Stimulated activated CD4-positive, alpha-beta T cell treated with anti-CD3 and anti-CD28 coated beads, Interleukin-15, amount 100 ng/mL, for 48 hours (primary cell): ENCODE measurements at regions not wholly inside any gene's neighbourhood (a gene's known extent, or its start where the extent isn't known, plus 50 kb on each side); places are given as distances from the start of the nearest gene placed in this dataset.
"Not testable (repeated sequence)": the region's sequence is repeated elsewhere in the genome, so short reads cannot be mapped to it uniquely, and the experiment has no call there.

Experiments
- DNase-seq, 2 donors: peaks; one replicate each; pipeline ENCODE4 v3.0.0-alpha.2; 2020; ENCODE audit warnings: low read depth in 2 of 2

DNA sequence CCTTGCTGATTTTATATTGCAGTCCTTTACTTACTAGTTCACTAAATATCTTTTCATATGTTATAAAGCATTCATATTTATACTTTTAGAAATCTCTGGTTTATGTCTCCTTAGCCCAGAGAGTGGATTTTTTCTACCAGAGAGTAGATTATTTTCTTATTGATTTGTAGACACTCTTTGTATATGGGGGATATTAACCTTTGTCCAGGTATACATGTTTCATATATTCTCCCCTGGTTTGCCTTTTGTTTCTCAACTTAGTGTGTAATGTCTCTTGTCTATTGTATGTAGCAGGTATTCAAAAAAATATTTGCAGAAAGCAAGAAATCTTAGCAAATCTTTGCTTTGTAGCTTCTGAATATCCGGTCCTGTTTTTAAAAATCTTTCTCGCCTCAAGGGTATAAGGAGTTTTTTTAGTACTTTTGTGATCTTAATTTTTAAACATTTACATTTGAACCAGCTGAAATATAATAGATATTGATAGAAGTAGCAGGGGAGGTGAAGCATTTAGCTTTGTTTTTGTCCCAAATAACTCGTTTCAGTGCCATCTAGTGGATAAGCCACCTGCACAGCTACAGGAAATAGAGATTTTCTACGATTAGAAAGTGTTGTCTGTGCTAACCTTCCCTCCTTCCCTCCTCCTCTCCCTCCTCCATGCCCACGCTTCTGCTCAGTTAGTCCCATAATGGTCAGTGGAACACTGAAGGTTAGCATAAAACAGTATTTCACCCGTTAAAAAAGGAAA is 97.0 kb downstream of the PHETA1 start:
- DNase-seq: no peak

DNA sequence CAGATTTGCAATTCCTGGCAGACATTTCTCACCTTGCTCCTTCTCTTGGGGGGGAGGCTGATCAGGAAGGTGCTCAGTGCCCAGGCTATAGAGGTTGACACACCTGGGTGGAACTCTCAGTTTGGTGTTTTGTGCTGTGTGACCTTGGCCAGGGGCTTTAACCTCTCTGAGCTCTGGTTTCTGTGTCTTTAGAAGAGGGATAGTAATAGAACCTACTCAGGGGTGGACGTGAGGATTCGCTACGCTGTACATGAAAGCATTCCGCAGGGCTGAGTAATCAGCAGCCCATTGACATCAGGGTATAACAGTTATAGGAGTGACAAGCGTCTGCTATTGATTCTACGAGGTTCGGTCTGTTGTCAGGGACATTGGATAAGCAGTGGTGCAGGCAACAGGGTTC is 98.1 kb downstream of the PHETA1 start:
- no peak for DNase-seq

DNA sequence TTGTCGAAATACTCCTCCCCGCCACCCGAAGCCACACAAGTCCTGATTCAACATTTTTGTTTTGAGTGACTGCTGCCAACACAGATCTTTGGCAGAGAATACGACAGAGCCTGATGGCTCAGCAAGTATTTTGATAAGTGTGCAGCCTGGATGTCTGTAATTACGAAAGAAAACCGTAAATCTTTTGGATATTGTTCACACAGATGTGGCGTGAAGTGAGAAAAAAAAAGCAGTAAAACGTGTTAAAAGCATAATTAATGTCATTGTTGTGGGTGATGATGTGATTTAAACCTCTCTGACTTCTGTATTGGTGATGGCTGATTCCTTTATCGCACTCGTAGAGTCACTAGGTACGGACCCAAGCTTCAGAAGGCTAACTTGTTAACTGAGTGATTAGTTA is 98.7 kb downstream of the PHETA1 start:
- DNase-seq: no peak

DNA sequence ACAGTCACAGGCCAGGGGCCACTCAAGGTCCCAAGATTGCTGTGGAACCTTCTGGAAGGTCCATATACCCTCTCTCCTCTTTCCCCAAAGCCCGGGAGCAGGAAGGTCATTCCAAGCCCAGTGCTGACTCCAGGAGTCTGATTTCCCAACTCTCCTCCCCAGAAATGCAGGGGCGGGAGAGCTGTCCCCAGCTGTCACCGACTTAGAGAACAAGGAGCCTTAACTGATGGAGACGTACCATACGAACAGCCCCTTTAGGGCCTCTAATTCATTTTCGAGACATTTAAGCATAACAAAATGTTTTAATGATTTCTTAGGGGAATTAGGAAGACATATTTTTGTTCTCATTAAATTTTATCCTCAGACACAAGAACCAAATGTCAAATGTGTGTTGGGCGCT is 99.2 kb downstream of the PHETA1 start:
- DNase-seq: no peak

DNA sequence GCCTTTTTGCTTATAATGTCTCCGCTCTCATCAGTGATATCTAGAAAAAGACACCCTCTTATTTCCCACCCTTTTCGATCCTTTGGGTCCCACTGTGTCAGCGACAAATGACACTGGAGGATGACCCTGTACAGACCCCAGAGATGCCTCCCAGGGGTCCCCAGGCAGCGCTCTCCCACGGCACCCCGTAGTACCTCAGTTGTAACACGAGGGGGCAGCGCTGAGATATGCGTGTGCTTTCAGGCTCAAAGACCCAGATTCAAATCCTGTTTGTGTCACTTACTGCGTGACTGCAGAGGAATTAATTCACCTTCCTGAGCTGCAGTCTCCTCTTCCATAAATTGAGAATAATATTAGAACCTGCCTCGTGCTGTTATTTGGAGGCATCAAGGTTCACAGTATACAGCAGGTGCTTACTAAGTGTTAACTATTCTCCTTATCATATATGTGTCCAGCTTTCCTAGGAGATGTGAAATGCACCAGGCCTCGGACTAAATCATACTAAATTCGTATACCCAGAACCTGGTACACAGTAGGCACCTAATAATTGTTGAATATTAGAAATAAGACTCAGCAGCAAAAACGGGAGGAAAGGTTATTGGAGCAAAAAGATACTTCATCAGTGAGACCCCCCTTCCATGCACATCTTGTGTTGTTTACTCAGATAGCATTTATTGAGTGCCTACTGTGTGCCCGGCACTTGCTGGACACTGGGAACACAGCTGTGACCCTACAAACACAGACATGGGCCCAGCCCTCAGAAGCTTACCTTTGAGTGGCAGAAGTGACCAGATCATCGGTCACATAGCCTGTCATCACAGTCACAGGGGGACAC is 99.9 kb downstream of the PHETA1 start:
- peak in 1 of 2 donors; percentile 6 for DNase-seq

DNA sequence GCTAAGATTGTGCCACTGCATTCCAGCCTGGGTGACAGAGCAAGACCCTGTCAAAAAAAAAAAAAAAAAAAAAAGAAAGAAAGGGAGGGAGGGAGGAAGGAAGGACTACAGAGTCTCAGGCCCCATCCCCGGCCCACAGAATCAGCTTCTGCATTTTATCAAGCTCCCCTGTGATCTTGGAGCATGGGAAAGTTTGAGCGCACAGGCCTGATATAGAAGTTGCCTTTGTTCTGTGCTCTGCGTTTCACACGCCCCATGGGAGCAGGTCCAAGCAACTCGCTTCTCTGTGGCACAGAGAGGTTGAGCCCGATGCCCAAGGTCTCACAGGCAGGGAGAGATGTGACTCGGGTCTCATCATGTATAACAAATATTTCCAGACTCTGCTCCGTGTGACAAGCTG is 101.8 kb downstream of the PHETA1 start:
- DNase-seq: no peak

DNA sequence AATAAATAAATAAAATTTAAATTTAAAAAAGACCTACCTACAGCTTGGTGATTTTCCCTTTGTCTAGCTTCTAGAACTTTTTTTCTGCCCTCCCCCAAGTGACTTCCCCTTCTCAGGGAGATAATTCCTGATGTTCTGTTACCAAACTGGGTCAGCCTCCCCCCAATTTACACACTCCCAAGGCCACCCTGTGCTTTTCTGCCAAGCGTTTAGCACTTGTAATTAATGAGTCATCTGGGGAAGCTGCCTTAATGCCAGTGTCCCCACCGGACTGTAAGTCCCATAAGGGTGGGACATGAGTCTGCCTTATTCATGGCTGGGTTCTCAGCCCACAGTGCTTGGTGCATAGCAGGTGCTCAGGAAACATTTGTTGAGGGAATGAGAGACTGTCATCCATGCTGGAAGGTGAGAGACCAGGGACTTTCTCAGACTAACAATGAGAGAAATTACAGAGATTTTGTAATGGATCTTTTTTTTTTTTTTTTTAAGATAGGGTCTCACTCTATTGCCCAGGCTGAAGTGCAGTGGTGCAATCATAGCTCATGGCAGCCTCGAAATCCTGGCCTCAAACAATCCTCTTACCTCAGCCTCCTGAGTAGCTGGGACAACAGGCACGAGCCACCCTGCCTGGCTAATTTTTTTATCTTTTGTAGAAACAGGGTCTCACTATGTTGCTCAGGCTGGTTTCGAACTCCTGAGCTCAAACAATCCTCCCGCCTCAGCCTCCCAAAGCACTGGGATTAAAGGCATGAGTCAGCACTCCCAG is 106.8 kb downstream of the PHETA1 start:
- no peak for DNase-seq

DNA sequence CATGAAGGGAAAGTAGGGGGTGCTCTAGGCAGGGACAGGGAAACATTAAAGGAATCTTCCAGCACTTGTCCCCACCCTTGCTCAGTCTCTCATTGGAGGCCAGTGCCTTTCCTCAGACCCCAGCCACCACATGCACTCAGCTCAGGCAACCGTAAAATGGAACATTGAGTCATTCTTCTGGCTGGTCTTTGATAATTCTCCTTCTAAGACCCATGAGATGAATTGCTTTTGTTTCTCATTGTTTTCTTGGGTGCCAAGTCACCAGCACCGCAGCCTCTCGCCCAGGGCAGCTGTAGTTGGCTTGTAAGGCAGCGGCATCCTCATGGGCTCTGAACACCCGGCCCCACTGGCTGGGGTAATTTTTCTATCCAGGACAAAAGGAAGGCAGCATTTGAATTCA is 108.2 kb downstream of the PHETA1 start:
- no peak for DNase-seq

DNA sequence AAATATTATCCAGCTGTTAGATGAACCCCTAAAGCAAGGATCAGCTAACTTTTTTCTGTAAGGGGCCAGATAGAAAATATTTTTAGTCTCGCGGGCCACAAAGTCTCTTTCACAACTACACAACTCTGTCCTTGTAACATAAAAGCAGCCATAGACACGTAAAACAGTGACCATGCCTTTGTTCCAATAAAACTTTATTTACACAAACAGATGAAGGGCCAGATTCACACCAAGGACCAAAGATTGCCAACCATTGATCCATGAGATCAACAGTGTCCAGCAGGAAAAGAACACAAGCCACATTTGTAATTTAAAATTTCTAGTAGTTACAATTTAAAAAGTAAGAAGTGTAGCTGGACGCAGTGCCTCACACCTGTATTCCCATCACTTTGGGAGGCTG is 109.7 kb downstream of the PHETA1 start:
- DNase-seq: no peak

DNA sequence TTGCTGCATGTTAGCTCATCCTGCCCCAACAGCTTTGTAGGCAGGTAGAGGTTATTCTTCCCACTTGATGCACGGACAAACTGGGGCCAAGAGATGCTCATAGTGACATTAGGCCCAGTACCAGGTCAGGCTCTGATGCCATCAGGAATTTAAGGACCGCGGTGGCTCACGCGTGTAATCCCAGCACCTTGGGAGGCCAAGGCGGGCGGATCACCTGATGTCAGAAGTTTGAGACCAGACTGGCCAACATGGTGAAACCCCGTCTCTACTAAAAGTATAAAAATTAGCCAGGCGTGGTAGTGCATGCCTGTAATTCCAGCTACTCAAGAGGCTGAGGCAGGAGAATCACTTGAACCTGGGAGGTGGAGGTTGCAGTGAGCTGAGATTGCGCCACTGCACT is 110.8 kb downstream of the PHETA1 start:
- not testable (repeated sequence) for DNase-seq

DNA sequence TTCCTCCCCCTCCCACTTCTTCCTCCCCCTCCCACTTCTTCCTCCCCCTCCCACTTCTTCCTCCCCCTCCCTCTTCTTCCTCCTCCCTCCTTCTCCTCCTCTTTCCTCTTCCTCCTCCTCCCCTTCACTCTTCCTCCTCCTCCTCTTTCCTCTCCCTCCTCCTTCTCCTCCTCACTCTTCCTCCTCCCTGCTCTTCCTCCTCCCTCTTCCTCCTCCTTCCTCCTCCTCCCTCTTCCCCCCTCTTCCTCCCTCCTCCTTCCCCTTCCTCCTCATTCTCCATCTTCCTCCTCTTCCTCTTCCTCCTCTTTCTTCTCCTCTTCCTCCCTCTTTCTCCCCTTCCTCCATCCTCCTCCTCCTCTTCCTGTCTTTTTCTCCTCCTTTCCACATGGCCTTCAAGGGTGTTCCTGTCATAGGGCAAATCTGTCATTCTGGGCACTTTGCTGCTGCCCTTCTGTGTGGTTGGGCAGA is 111.4 kb downstream of the PHETA1 start:
- no peak for DNase-seq

DNA sequence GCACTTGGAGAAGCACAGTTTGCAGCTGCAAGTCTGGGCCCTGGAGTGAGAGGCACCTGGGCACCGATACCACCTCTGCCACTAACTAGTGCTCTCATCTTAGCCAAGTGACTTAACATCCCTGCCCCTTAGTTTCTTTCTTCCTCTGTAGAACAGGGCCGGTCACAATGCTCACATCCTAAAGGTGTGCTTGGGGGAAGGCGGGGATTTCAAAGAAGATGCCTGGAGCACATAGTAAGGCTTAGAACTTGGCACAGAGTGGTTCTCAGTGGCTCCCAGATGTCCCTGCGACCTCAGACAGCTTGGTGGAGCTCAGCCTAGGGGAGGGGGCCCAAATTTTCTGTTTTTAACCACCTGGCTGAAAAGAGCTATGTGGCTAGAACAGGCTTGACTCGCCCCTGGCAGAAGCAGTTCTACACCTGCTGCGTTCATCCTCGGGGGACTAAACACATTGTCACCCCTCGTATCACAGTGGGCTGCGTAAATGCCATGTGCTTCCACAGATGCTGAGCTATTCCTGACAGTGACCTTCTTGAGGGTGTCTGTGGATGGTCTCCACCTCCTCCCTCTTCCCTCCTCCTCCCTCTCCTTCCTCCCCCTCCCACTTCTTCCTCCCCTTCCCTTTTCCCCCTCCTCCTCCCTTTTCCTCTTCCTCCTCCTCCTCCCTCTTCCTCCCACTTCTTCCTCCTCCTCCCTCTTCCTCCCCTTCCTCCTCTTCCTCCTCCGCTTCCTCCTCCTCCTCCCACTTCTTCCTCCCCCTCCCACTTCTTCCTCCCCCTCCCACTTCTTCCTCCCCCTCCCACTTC is 112.1 kb downstream of the PHETA1 start:
- no peak for DNase-seq

DNA sequence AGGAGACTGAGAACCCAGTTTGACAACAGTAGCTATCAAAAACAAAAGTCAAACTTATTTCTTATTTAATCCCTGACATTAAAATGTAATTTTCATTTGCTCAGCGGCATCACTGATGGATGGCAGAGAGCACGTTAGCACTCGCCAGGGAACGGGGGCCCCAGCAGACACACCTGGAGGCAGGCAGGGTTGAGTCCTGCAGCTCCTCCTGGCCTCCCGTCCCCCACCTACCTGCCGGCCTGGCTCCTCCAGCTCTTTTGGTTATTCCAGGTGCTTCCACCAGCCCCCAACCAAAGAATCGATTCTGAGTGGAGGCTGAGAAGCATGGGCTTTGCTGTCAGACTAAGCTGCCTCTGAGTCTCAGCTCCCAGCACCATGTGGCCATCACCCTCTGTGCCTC is 113.6 kb downstream of the PHETA1 start:
- DNase-seq: no peak

DNA sequence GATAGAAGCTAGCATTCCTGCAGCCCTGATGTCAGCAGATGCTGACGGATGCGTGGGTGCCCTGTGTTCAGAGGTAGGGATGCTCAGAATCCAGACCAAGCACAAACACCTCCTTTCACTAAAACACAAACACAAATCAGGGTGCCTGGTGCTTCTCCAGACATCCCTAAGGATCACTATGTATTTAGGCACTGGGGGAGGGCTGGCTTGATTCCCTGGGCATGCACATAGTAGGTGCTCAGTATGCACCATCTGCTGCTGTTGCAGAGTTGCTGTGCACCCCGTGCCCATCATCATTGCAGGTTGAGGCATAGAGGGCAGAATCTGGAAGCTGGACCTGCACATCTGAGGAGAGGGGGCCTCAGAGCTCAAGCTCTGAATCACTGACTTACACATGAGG is 114.8 kb downstream of the PHETA1 start:
- no peak for DNase-seq

DNA sequence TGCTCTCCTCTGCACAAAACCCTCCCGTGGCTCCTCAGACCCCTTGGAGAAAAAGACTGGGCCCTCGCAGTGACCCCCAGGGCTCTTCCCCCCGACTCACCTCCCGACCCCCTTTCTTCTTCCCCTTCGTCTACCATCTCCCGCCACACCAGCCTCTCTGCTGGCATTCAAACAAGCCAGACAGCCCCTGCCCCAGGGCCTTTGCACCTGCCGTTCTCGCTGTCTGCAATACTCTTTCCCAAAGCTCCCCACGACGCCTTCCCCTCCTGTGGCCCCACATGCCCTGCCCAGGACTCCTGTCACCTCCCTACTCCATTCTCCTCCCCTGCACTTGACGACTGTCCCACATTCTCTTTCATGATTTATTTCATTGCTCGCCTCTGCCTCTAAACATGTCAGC is 115.7 kb downstream of the PHETA1 start:
- no peak for DNase-seq

DNA sequence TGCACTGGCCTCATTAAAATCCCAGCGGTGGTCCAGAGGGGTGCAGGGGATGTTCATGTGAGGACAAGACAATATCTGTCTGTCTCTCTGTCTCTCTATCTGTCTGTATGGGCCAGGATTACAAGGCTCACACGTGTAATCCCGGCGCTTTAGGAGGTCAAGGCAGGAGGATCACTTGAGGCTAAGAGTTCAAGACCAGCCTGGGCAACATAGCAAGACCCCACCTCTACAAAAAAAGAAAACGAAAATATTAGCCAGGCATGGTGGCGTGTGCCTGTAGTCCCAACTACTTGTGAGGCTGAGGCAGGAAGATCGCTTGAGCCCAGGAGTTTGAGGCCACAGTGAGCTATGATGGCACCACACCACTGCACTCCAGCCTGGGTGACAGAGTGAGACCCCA is 117.1 kb downstream of the PHETA1 start:
- no peak for DNase-seq

DNA sequence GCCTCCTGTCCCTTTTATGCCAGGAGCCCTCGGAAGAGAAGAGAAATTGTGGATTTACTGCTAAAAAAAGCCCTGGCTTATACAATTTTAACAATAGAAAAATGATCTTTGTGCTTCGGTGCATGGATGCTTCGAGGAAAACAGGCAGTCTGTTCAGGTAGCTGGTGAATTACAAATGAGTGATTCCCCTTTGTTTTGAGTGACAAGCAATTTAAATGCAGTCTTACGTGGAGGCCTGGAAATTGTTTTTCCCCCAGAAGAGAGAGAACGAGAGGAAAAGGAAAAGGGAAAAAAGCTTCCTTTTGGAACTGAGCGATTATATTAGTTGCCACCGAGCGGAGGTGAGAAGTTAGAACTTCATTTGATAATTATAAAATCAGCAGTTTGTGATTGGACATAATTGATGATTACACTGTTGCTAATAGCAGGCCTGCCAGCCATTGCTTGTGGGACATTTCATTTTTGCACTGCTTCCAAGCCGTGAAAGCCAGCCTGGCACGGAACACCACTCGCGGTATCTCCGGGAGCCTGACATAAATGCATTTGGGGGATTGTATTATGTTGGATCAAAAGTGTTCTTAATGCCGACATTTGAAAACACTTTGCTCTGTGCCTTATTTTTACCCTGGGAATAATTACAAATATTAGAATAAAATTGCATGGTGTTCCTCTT is 117.7 kb downstream of the PHETA1 start:
- DNase-seq: no peak

DNA sequence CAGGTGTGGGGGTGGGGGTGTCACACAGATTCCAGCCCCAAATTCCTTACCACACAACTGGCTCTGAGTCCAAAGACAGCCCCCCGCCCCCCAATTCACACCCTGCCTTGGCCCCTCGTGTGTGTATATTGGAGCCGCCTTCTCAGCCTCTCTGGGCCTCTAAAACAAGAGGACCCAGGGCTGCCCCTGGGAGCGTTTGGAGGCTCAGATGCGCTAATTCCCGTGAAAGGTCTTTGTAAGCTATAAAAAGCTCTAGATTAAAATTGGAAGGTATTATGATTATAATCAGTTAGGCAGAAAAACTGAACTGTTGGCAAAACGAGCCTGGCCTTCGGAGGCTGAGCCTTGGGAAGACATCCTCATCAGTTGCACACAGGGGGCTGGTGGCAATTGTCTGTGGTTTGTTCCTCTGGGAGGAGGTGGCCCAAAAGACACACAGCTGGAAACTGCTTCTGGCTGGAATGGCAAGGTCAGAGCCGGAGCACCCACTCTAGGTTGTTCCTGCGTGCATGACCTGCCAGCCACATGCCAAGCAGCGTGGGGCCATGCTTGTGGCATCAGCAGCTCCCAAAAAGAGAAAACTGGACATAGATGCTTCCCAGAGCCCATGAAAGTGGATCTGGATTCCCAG is 118.5 kb downstream of the PHETA1 start:
- DNase-seq: no peak

DNA sequence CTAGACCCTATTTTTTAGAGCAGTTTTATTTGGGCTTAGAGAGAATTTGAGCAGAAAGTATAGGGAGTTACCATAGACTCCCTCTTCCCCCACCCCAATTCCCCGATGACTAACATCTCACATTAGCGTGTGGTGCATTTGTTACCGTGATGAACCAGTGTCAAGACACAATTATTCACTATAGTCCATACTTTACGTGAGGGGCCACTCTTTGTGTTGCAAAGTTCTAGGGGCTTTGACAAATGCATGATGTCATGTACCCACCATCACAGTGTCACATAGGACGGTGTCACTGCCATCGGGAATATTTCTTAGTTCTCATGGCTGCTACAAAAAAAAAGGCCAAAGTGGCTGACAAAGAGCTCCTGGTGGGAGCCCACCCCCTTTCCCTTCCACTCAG is 119.1 kb downstream of the PHETA1 start:
- DNase-seq: no peak

DNA sequence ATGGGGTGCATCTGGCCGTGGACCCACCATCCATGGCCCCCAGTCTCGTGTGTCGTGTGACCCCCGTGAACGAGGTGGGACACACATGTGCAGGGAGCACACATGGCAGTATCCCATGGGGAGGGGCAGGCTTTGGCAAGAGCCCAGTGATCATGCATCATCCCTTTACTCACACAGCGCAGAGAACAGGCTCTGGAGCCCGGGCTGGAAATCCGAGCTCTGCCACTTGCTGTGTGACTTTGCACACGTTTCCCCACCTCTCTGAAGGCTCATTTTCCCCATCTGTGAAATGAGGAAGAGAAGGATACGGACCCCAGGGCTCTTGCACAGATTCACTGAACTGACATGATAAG is 119.9 kb downstream of the PHETA1 start:
- DNase-seq: no peak
